ENCODE measurements at regions not wholly inside any gene's neighbourhood (a gene's known extent, or its start where the extent isn't known, plus 50 kb on each side); places are given as distances from the start of the nearest gene placed in this dataset.
"Not testable (repeated sequence)": the region's sequence is repeated elsewhere in the genome, so short reads cannot be mapped to it uniquely, and the experiment has no call there.

DNA sequence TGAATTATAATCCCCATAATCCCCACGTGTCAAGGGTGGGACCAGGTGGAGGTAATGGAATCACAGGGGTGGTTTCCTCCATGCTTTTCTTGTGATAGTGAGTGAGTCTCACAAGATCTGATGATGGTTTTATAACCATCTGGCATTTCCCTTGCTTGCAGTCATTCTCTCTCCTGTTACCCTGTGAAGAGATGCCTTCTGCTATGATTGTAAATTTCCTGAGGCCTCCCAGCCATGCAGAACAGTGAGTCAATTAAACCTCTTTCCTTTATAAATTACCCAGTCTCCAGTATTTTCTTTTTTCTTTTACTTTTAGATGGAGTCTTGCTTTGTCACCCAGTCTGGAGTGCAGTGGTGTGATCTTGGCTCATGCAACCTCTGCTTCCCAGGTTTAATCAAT is 182.7 kb upstream of the SEMA6A start:
- no peak for DNase-seq

DNA sequence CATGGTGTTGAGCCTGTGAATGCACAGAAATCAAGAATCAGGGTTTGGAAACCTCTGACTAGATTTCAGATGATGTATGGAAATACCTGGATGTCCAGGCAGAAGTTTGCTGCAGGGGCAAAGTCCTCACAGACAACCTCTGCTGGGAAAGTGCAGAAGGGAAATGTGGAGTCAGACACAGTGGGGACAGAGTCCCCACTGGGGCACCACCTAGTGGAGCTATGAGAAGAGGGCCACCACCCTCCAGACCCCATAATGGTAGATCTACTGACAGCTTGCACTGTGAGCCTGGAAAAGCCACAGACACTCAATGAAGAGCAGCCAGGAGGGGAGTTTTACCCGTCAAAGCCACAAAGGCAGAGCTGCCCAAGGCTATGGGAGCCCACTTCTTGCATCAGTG is 181.9 kb upstream of the SEMA6A start:
- DNase-seq = no peak

DNA sequence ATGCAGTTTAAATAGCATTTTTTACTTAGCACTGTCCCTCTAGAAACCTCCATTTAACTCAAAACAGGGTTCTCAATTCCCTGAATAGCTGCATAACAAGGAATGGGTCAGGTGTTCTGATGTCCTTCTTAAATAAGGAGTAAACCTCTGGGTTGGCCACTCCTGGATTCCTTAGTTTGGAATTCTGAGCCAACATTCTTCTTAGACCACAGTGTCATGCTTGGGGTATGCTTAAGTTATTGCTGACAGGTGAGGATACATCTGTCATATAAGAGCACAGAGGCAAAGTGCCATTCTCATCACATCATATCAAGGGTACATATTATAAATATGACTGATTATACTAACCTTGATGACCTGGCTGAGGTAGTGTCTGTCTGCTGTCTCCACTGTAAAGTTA is 179.9 kb upstream of the SEMA6A start:
- no peak for DNase-seq

DNA sequence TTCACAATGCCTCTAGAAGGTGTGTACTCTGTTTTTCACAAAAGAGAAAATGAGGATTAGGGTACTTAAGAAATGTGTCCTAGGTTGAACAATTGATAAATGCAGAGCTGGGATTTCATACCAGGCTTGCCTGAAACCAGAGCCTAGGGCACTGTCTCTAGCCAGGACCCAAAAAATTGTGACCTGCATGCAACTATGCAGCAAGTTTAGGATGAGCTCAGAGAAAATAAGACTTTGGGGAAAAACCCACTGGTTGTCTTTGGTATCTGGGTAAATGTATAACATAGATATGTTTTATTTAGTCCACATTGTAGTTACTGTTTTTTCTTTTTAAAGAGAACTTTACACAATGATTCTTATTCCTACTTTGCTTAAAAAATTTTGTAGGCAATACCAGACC is 177.1 kb upstream of the SEMA6A start:
- no peak for DNase-seq

DNA sequence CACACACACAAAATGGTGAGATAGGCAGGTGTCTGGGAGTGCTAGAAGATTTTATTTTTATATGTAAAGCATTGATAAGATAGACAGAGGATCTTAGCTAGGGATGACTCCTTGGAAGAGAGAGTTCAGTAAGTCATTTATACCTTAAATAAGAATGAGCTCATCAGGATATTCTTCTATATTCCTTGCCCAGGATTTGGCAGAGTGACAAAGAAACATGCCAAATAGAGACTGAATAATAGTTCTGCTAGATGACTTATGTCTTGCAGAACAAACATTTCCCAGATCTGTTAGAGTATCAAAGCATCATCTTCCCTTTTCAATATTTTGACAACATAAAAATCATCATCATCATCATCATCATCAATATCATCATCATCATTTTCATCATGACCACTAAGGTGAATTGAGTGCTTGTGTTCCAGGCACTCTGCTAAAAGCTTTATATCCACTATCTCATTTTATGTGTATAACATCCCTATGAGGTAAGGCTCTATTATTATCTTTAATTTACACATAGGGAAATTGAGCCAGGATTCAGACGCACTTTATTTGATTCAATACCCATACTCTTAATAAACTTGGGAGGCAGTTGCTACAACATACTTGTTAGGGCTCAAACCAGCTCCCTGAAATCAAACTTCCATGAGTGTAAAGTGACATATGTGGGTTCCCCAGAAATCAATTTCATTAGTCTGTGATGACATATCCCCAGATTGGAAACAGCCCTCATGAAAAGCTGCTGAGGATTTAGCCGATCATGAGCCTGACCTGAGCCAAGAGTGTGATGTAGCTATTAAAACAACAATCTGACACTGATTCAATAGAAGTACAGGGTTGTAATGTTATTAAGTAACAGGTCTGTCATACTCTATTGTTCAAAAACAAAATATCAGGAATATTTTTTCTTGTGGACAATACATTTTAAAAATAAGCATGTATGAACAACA is 176.3 kb upstream of the SEMA6A start:
- DNase-seq = no peak

DNA sequence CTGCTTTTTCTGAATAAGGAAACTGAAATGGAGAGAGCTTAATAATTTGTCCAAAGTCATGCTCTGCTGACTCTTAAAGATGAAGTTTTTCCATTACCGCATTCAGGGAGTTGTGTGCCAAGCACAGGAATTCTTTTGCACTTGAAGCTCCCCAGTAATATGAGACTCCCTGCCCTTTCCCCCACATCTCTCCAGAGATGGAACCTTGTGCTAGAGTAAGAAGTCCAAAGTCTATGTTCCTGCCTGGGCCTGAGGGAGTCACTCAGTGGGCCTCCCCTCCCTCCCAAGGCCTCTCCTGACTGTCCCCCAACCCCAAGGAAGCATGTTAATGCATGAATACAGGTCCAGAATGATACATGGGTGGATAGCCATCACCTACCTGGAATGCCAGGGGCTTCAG is 173.3 kb upstream of the SEMA6A start:
- no peak for DNase-seq

DNA sequence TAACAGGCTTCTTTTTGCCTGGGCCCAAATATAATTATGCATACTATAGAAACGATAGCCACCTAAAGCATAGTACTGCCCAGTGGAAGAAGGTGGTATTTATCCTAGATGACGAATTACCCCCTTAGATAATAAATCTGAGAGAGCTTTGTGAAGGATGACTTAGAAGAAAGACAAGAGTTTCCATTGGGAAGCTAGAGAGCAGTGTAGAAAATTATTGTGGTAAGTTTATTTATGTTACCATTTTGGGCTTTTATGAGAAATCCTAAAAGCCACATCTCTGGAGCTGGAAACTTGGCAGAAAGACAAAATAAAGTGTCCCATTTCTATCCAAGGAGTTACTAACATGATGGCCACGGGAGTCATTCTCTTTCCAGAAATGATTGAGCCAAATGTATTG is 172.0 kb upstream of the SEMA6A start:
- DNase-seq = no peak

DNA sequence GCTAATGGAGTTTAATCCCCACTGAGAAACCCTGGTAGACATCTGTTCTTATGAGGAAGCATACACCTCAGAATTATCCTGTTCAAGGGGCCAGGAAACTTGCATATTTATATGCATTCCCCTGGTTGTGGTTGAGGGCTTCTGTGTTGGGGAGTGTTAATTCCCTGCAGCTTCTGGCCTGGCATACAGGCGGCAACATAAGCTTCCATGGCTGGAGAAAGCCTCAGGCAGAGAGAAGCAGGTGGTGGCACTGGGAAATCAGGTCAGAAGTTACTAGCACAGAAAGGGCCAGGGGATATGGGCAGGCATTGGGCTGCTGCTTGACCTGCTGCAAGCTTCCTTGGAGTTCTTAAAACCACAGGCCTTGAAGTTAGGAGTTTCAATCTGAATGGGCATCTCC is 166.1 kb upstream of the SEMA6A start:
- no peak for DNase-seq

DNA sequence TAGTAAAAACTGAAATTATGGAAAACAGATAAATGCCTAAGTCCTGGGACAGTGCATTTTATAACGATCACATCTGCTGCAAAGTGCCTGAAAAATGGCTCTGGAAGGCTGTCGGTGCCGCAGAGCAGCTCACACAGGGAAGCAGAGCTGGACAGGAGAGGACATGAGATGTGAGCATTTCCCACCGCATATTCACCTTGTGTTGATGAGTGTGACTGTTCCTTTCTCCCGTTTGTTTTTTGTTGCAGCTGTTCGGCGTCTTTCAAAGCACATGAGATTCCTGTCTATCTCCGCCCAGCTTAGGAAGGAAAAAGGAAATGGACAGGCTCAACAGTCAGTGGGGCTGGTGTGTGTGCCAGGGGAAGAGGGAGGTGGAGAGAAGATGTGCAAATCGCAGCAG is 164.9 kb upstream of the SEMA6A start:
- DNase-seq = no peak

DNA sequence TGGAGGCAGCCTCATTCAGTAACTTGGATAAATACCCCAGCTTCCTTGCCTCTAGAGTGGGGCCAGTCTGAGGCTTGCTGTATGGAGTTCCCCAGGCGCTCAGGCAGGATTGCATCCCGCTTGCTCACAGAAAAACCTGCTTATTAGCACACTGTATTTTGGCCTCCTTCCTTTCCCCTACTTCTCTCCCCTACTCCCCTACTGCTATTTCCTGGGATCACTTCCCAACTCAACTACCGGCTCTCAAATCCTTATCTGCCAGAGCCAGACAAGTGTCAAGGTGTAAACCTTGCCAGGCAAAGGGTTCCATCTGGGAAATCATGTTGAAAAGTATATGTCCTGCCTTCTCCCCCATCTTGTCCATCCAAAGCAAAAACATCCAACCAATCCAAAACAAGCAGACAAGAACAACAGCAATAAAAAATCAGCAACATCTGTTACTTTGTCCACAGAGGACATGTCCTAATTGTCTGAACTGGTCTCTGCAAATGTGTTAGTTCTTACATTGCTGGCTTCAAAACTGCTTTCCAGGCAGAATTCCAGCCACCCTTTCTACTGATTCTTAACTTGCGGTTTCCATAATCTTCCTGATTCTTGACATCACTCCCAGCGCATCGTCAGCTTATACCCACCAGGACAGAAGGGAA is 164.1 kb upstream of the SEMA6A start:
- no peak for DNase-seq

DNA sequence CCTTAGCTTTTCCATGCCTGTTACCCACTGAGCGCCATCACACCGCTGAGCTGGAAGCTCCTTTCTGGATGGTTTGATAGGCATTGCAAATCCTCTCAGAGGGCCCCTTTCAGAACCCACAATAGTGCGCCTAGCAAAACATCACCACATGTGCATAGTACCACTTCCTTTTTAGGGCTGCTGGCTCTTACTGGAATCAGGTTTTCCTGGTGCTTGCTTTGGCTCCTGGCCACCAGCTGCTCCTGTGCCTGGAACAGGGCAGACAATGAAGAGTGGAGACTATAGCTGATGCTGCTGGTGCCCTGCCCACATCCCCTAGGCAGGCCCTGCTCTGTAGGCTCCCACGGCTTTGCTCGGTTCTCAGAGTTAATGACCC is 163.6 kb upstream of the SEMA6A start:
- no peak for DNase-seq

DNA sequence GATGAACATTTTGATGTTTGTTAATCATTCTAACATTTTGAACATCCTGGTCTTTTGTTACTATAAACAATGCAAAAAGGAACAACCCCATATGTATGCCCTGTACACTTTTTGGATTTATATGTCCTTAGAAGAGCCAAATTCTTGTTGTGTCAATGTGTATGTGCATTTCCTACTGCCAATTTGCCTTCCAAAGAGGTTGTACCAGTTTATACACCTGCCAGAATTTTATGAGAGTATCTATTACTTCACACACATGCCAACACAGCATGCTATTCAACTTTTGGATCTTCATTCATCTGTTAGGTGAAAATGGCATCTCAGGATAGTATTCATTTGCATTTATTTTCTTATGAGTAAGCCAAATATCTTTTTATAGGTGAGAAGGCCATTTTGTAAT is 162.0 kb upstream of the SEMA6A start:
- DNase-seq = no peak

DNA sequence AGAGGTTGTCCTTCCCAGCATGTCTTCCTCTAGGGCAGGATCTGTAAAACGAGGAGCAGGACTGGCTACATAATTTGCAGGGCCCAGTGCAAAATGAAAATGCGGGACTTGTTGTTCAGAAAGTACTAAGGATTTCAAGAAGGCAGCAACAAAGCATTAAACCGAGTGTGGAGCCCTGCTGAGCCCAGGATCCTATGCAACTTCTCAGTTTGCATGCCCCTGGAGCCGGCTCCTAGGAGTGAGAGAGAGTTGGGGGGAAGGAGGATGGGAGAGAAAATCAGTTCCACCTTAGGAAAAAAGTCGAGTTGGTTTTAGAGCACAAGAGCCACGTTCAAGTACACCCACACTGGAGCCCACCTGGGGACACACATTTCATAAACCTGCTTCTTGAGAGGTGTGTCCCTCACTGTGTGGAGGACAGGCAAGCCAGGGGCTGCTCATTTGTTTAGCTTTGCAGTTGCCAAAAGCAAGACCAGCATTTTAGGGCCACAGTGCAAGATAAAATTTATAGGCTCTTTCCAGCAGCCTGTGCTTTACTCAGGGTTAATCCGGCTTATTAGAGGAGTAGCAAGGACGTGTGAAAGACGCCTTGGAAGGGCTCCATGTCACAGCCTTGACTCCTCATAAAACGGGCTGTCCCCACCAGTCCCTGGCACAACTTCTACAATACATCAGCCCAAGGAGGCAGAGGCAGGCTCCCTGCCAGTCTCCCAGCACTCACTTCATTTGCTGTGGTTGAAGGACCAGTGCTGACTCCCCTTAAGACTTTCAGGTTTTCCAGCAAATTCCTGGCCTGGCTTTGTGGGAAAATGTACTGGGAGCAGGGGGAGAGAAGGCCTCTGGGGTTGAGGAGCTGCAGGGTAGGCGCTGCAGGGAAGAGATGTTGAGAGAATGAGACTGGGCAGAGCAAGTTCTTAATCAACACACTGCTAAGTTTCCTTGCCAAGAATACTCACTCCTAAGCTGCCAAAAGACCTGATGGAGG is 159.7 kb upstream of the SEMA6A start:
- no peak for DNase-seq

DNA sequence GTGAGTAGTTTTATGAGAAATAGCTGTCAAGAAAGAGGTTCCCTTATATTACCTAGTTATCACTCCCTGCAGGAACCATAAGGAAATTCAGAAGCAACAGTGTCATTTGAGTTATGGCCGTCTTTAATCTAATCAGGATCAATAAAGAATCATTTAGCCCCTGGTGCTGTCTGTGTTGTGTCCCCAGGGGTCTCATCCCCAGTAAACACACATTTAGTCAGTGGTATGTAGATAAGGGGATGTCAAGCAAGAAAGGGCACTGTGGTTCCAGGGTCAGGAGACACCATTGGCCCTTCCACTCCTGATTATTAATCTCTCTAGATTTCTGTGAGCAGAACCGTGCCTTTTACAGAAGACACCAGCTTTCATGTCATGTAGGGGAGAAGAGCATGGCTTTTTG is 158.0 kb upstream of the SEMA6A start:
- no peak for DNase-seq

DNA sequence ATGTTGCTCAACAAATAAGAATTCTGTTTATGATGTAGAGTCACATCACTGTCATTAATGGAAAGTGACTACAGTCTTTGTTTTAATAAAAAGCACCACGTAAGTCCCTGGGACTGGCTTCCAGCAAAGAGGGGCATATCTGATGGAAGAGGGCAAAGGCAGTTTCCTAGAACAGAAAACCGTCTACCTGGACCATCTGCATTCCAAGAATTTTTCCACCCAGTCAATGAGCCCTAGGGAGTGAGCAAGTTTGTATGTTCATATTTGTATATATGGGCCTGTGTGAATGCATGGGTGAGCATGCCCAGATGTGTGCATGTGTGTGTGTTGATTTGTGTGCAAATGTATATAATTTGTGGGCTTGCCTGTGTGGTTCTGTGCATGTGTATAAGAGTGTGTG is 156.8 kb upstream of the SEMA6A start:
- DNase-seq = no peak

DNA sequence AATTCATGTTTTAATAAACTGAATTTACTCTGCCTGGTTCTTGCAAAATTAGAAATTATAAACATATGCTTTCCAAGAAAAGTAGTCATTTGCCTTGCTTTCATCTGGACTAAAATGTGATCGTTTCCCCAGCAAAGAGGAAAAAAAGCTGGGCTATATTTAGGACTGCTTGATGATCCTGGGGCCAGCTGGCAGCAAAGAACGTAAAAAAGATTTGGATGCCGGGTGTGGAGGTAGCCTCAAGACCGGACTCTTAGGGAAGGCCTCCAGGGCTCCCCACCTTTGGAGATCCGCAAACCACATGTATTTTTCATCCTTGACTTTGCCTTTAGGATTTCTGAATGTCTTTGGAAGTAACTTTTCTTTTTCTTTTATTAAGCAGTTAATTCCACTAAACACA is 156.1 kb upstream of the SEMA6A start:
- DNase-seq = no peak

DNA sequence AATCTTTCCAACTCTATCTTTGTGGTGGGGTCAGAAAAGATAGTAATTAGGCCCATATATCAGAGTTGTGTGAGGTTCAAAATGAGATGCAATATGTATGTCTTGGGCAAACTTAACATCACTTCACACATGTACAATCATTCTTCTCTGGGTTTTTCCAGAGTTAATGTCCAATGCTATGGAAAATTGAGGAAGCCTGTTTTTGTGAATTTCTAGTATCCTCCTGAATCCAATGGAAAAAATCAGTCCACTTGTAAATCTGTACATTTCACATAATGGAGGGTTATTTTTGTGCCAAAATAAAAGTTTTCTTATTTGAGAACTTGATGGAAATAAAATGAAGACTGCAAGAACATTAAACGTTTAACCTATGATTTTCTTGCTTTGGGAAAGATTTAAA is 155.6 kb upstream of the SEMA6A start:
- no peak for DNase-seq

DNA sequence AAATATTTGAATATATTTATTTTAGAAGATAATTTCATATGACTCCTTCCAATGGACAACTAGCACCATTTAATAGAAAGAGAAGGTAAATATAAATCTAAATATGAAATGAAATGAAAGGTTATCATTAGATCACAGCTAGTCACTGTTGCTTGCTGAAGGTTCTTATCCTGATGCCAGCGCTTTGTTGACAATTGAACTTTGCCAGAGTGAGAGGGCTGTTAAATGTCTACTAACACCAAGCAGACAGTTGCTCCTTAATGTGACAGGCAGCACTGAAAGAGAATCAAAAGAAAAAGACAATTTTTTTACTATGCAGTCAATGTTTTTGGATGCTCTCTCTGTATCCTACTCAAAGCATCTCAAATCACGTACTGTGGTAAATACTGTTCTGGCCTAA is 152.6 kb upstream of the SEMA6A start:
- DNase-seq = no peak

DNA sequence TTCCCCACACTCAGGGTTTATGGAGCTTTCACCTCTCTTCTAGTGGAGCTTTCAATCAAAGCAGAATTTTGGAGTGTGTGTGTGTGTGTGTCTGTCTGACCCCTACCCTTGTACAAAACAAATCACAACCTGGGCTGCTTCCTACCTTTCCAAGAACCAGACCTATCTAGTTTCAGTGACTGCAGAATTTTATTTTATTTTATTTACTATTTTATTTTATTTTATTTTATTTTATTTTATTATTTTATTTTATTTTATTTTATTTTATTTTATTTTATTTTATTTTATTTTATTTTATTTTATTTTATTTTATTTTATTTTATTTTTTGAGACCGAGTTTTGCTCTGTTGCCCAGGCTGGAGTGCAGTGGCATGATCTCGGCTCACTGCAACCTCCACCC is 151.6 kb upstream of the SEMA6A start:
- DNase-seq = not testable (repeated sequence)

DNA sequence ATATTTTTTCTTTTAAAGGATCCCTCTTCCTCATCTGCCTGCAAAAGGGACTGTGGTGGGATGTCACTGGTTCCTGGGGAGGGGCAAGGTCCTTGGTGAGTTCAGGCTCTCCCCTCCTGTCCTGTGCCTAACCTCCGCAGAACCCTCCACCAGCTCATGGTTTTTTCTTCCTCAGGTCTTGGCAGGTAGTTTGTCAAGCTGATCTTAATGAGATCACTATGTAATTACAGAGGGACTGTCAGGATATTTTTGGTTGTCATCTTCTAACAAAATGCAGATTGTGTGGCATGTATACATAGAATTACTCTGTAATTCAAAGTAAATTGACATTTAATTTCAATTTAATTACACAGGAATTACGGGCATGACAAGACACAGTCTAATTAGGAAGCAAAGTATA is 150.3 kb upstream of the SEMA6A start:
- DNase-seq = no peak

DNA sequence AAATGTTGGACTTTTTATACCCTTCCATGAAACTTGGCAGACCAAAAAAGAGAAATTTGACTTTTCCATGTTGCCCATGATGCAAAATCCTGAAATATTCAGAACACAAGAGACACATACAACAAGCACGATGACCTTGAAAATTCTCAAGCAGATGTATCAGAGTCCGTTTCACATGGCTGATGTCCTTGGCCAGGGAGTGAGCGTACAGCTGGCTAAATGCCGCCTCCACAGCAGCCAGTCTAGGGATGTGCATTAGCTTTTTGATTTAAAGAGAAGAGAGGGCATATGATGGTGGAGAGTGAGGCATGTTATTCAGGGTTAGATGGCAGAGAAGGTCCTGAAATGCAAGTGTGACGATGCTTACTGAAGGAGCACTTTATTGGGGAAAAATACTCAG is 148.0 kb upstream of the SEMA6A start:
- DNase-seq = no peak

DNA sequence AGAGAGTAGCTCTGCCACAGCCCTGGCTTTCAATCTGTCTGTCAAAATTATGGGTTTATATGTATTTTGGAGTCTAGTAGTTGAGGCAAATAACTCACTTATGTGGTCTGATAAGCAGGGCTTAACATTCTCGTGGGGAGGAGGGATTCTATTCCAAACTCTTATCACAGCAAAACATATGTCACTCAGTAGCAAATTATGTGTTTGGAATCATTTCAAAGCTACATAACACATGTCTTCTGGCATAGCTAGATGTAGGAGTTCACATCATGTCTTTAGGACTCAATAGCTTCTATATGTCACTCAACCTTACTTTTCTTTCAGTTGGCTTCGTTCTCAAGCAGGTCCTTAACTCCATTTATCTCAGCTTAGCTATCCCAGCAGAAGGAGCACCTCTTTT is 144.5 kb upstream of the SEMA6A start:
- no peak for DNase-seq

DNA sequence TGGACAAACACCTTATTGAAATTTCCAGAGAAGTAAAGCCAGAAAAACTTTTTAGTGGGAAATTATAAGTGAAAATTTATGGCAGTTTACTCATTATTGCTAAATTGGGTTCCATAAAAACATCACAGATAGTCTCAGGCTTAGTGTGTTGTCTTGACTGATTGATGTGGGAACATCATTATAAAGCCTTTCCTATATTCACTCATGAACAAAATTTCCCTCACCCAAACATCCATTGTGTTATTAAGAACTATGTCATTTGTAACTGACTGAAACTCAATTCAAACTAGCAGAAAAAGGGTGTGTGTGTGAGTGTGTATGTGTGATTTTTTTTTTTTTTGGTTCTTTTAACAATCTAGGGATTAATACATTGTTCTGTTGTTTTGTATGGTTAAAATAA is 143.7 kb upstream of the SEMA6A start:
- DNase-seq = no peak

DNA sequence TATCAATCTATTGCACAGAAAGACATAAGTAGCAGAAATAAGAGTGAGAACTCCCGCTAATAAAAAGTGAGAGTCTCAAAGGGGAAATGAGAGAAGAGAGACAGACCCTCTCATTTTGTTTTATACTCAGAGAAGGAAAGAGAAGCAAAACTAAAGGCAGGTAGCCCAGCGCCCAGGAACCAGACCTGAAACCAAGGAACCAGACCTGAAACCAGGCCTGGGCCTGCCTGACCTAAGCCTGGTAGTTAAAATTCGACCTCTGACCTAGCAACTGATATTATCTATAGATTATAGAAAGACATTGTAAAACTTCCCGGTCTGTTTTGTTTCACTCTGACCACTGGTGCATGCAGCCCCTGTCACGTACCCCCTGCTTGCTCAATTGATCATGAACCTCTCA is 134.5 kb upstream of the SEMA6A start:
- DNase-seq = no peak

All from NCI-H1417 (cell line).